ENCODE measurements at regions not wholly inside any gene's neighbourhood (a gene's known extent, or its start where the extent isn't known, plus 50 kb on each side); places are given as distances from the start of the nearest gene placed in this dataset.

- DNase-seq: no peak
These were observed 260.8 kb upstream of the NAV3 start for GRCh38 chr12:77569876-77570275.

DNA sequence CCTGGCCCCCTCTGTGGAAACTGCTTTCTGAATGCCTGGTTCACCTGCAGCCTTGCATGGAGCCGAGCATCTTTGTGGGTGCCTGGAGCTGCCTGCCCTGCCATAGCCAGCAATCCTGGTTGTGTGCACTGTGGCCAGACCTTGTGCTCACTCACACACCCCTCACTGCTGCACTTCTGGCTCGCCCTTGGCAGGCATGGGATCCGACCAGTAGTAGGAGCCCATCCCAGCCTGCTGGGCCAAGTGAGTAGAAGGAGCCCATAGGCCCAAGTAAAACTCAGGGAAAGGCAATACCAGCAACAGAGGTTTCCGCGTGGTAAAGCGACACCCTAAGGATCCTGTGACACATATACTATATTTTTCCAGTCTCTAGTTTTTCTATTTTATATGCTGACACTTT, 270.0 kb upstream of the NAV3 start:
- no peak for DNase-seq

DNA sequence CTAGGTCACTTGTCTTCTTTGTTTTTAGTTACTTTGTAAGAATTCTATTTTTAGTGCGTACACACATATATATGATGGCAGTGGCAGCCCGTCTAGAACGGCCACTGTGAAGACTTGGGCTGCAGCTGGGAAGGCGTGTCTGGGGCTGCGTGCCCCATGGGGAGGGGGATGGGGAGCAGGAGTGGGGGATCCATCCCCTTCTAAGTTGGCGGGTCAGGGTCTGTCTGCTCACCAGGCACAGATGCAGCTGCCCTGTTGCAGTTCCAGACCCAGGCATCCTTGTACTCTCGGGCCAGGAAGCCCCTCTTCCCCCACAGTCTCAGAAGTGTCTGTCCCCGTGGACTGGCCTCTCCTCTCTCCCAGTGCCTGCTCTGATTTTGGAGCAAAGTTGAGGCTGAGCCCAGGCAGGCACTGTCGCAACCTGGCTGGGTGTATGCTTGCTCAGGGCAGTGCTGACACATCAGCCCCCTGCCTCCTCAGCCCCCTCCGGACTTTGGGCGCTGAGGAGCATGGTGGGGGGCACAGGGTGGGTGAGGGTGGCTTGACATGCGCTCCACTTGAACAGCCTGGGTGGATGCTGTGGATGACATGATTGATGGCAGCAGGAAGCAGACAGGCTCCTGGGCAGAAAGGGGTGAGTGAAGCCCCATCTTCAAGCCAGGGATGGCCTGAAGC, 271.2 kb upstream of the NAV3 start:
- DNase-seq: no peak

DNA sequence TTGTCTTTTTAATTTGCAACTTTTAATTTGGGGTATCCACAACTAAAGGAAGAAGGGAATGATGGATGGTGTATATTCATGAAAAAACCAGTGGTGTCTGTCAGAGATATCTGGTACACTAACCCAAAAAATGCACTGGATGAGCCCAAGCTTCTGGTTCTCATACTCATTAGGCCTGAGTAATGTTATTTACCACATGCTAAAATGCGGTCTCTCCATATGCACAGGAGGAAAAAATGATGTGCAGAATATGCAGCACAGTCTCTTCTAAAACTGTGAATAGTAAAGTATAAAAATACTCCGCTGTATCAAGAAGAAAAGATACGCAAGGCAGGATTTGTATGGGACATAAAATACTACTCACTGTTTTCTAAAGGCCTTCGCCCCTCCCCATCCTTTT, 275.6 kb upstream of the NAV3 start:
- no peak for DNase-seq

GRCh38 chr12:77553976-77554619, 276.6 kb upstream of the NAV3 start:
- no peak for DNase-seq

GRCh38 chr12:77549383-77550128, 281.1 kb upstream of the NAV3 start:
- no peak for DNase-seq

DNA sequence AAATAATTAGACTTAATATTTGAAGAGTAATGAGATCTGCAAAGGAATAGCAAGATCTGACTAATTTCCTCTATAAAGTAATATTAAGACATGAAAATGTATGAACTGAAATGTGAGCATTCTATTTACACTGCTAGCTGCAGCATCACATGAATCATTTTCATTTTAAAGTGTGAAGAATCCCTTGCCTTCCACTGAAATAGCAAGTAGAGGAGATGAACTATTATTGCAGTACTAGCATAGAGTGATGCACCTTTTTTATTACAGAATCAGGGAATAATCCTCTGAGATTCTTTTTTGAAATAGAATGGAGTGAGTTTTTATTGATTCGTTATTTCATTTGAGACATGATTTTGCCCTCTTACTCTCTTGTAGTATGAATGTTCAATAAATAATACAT, 281.9 kb upstream of the NAV3 start:
- DNase-seq: no peak

DNA sequence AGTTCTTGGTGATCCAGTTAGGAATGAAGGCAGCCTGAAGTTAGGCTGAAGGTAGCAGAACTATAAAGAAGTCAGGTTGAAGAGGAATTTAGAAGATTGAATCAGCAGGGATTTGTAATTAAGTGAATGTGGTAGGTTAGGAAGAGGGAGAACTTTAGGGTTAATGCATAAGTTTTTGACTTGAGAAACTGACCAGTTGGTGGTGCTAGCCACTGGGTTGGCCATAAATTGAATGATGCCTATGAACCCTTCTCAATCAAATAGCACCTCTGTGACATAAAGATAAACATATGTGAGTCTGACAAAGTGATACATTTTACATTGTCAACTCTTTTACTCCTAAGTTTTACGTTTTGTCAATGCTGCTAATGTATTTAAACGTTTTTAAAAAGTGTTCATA, 290.6 kb upstream of the NAV3 start:
- no peak for DNase-seq

DNA sequence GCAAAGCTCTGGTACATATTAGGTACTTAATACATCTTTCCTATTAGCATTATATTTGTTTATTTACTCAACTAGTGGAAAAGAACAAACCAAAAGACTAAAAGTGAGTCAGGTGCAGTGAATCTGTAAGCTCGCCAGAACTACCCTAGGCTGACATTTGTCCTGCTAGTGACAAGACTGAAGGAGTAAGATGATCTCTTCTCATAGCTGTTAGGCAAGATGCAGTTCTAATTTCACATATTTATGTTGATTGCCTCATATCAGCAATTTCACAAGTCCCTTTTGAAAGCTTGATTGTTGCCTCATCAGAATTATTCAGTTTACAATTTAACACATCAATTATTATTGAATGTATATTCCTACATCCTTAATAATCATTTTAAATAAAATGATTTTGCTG, 293.0 kb upstream of the NAV3 start:
- no peak for DNase-seq

GRCh38 chr12:77535734-77536133, 295.0 kb upstream of the NAV3 start:
- no peak for DNase-seq

DNA sequence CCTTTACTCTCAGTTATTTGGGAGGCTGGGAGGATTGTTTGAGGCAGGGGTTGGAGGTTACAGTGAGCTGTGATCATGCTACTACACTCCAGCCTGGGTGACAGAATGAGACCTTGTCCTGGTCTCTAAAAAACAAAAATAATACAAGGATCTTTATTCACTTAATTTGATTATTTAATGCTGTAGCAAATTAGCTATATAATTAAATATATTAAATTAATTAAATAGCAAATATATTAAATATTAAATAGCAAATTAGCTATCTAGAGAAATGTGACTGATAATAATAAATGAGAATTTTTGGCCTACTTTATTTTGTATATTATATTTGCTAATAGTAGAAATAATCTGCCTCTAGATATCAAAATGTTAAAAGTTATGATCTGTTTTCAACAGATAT, 298.8 kb upstream of the NAV3 start:
- DNase-seq: no peak

GRCh38 chr12:77522247-77522646, 308.4 kb upstream of the NAV3 start:
- DNase-seq: no peak

DNA sequence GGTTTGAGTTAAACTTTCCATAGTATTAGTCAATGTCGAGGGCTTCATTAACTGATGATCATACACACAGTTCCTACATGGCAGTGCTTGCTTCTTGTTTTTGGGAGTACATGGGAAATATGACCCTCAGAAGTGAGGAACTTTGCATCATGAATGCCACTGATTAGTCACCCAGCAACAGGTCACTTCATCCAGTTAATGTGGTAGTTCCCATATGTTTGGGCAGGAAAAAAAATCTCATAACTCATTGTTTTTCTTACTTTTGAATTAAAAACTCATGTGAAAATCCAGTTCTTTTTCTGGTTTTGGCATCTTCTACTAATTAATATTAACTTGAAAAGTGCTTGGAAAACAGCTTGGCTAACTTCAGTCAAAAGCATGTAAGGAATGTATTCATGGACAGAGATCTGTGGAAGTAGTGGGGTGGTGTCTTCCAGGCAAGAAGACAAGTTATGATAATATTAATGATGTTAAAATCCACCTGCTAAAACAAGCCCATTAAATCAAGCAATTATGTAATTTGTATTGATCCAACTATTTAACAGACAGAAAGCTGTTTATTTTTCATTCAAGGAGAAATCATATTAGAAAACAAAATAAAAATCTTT, 309.1 kb upstream of the NAV3 start:
- no peak for DNase-seq

GRCh38 chr12:77514511-77514910, 316.2 kb upstream of the NAV3 start:
- no peak for DNase-seq

DNA sequence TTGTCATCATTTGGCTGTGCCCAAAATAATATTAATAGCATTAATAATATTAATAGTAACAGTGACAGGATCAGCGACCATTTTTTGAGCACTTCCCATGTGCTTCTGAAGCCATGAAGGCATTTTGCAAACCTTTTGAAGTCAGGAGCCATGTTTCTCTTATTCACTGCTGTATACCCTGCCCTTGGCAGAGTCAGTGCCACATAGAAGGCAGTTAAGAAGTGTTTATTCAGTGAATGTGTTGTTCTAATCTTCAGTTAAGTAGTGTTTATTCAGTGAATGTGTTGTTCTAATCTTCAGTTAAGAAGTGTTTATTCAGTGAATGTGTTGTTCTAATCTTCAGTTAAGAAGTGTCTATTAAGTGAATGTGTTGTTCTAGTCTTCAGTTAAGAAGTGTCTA, 319.7 kb upstream of the NAV3 start:
- DNase-seq: no peak

GRCh38 chr12:77504466-77504865, 326.2 kb upstream of the NAV3 start:
- DNase-seq: no peak

DNA sequence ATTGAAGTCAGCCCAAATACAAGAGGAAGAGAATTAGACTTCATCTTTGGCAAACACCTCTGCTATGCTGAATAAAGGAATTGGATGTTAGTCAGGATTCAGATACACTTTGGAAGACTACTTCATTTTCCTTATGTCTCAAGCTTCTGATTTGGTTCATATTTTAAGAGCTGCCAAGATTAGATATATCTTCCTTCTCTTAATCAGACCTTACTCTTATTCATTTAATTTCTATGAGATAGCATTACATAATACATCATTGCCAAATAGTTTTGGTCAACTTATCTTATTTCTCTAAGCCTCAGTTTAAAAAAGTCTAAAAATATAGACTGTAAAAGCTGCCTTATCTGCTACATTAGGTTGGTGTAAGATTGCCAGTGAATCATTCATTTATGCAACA, 330.6 kb upstream of the NAV3 start:
- no peak for DNase-seq

- DNase-seq: no peak
These were observed 333.0 kb upstream of the NAV3 start for GRCh38 chr12:77497647-77498046.

- DNase-seq: no peak
These were observed 334.0 kb upstream of the NAV3 start for GRCh38 chr12:77496714-77497113.

DNA sequence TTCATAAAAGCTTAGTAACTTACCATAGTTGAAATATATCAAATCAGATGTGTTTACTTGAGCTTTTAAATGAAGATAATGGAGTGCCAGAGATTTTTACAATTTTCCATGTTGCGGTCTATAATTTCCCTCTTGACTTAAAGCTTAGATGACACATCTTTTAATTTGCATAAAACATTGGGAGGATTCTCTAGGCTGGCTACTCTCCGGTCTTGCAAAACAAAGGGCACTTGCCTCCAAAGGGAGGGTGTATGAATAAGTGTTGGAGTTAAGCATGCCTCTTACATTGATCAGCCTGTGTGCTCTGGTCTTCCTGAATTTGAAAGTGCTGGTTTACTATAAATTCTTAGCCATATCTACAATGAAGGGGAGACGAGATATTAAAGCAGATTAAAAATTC, 336.4 kb upstream of the NAV3 start:
- DNase-seq: no peak

DNA sequence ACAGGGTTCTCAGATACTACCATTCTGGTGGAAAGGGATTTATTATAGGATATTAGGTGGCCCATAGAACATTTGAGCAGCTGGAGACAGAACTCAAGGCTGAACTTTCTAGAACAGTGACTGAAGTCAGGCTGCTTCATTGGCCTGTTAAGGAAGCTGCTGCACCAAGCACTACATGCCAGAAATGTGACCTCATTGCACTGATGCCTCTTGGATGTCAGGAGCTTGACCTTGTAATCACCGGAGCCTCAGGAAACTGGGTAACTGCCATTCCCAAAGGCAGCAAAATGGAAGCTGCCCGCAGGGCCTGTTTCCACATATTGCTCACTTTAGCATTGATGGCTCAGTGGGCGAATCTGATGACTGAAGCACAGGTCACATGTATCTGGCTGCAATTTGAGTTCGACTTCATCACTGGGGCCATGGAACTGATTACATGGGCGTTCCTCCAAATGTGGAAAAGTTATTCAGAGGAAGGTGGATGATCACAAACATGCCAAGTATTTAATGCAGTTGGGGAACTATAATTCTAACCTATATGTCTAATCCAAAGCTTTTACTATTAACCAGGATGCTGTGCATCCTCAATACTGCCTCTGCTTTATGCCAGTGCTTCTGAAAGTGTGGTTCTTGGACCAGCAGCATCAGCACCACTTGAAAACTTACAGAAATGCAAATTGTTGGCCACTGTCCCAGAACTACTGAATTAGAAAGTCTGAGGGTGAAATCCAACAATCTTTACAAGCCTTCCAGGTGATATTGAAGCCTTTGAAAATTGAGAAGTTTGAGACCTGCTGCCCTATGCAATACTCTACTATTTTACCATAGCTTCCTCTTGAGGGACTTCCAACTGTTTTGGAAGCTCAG, 337.2 kb upstream of the NAV3 start:
- no peak for DNase-seq

- no peak for DNase-seq
These were observed 338.2 kb upstream of the NAV3 start for GRCh38 chr12:77492536-77492935.

Data from NCI-H2227 treated with DMSO at 0.1 percent for 48 hours (cell line).